RWPE2 (cell line): ENCODE measurements at regions not wholly inside any gene's neighbourhood (a gene's known extent, or its start where the extent isn't known, plus 50 kb on each side); places are given as distances from the start of the nearest gene placed in this dataset.

Experiments used
- ATAC-seq: fragments of 200-7000 bp; cut with Tn5 transposase; 3 replicates; pipeline ENCODE4 v1.9.1; 2021; ENCODE audit warnings: low read depth
- DNase-seq: peaks from one replicate; pipeline ENCODE4 v3.0.0-alpha.2; 2020; ENCODE audit warnings: low spot score
- H3K27ac ChIP-seq: fragments of 450-650 bp; 2 replicates; pipeline ENCODE4 v1.5.1; 2017; ENCODE audit warnings: mild to moderate bottlenecking; ENCODE audit not compliant: poor library complexity, severe bottlenecking
- H3K27me3 ChIP-seq: fragments of 250-450 bp; sonication (Bioruptor Pico); 2 replicates; pipeline ENCODE4 v1.5.1; 2021; ENCODE audit warnings: mild to moderate bottlenecking, moderate library complexity; ENCODE audit not compliant: insufficient read depth, poor library complexity, severe bottlenecking
- H3K36me3 ChIP-seq: fragments of 250-450 bp; sonication (Bioruptor Pico); 2 replicates; pipeline ENCODE4 v1.5.1; 2020; ENCODE audit warnings: low read depth, mild to moderate bottlenecking, moderate library complexity
- H3K4me1 ChIP-seq: fragments of 250-450 bp; sonication (Bioruptor Pico); 2 replicates; pipeline ENCODE4 v1.5.1; 2021; ENCODE audit warnings: mild to moderate bottlenecking, moderate library complexity; ENCODE audit not compliant: insufficient read depth, poor library complexity, severe bottlenecking
- H3K4me3 ChIP-seq: fragments of 250-450 bp; sonication (Bioruptor Pico); 2 replicates; pipeline ENCODE4 v1.5.1; 2021; ENCODE audit warnings: mild to moderate bottlenecking, moderate library complexity; ENCODE audit not compliant: severe bottlenecking
- H3K9me3 ChIP-seq: fragments of 250-450 bp; sonication (Bioruptor Pico); 2 replicates; pipeline ENCODE4 v1.5.1; 2021; ENCODE audit warnings: mild to moderate bottlenecking, moderate library complexity; ENCODE audit not compliant: severe bottlenecking
- CTCF ChIP-seq: fragments of 450-650 bp; IDR thresholded peaks from one replicate; pipeline ENCODE4 v1.5.1; 2017; ENCODE audit warnings: mild to moderate bottlenecking, moderate library complexity; ENCODE audit not compliant: poor library complexity, severe bottlenecking

DNA sequence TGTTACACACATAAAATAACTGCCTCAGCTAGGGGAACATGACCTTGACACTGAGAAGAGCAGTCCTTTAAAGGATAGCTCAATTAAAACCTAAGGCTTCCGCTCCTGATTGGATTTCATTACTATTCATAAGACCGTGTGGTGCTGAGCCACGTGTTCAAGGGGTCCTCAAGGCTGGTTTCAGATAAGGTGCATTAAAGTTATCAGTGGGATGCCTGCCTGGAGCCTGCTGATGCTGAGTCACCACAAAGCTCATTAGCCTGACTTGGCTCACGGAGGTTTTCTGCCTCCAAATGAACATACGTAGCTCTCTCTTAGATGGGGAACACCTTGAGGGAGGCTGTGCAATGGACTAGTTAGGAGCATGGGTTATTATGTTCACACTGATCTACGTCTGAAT, 518.9 kb downstream of the TDRD15 start:
- H3K27ac ChIP-seq, result no peak overlapping the region
- no peaks in the 10 kb centered on the region for H3K27me3 ChIP-seq
- no peaks in the 10 kb centered on the region for H3K36me3 ChIP-seq
- no peak for TF ChIP-seq CTCF
- ATAC-seq (no peak), DNase-seq (no peak)
- H3K4me1 ChIP-seq, result no peaks in the 10 kb centered on the region
- H3K9me3 ChIP-seq, result no peaks in the 10 kb centered on the region
- no peak overlapping the region for H3K4me3 ChIP-seq

DNA sequence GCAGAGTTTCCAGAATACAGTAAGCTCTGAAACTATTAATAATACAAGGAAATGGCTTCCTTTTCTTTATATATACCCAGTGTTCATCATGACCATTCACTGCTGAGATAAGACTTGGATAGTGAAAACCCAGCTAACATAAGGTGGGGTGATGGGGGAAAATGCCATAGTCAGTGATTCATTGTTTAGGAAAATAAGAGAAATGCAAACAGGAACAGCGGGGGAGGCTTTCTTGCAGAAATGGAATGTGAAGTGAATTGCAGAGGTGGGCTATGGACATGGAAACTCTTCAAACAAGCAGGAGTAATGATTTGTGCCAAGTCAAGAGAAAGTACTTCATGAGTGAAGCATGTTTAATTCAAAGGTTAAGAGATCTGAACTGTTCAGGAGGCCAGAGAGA, 519.4 kb downstream of the TDRD15 start:
- no peaks in the 10 kb centered on the region for H3K4me1 ChIP-seq
- no peak overlapping the region for H3K27ac ChIP-seq
- H3K36me3 ChIP-seq, result no peaks in the 10 kb centered on the region
- H3K9me3 ChIP-seq, result no peaks in the 10 kb centered on the region
- DNase-seq, result no peak
- no peak for TF ChIP-seq CTCF
- no peak overlapping the region for H3K4me3 ChIP-seq
- no peaks in the 10 kb centered on the region for H3K27me3 ChIP-seq
- ATAC-seq, result no peak

DNA sequence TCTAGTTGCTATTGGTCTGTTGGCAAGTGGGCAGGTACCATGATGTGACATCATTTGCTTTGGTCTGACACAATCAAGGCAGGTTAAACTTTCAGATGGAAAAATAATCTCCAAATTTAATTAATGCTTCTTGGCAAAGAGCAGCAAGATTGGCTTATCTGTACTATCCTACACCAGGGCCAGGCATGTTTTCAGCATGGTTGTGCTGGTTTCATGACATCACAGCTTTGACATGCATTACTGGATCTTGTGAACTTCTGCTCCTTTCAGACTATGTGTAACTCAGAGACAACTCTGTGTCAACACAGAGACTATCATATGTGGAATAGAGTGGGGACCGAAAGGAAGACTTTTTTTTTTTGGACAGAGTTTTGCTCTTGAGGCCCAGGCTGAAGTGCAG, 520.5 kb downstream of the TDRD15 start:
- Histone ChIP-seq H3K4me1 (no peaks in the 10 kb centered on the region), H3K27ac (no peak overlapping the region), H3K27me3 (no peaks in the 10 kb centered on the region), H3K4me3 (no peak overlapping the region), H3K36me3 (no peaks in the 10 kb centered on the region), H3K9me3 (no peaks in the 10 kb centered on the region)
- DNase-seq (no peak), ATAC-seq (no peak)
- no peak for TF ChIP-seq CTCF

GRCh38 chr2:21646345-21646744, 522.6 kb downstream of the TDRD15 start:
- no peak for DNase-seq
- Histone ChIP-seq H3K9me3 (no peaks in the 10 kb centered on the region), H3K36me3 (no peaks in the 10 kb centered on the region), H3K27me3 (no peaks in the 10 kb centered on the region), H3K4me3 (no peak overlapping the region), H3K4me1 (no peaks in the 10 kb centered on the region), H3K27ac (no peak overlapping the region)
- no peak for TF ChIP-seq CTCF
- no peak for ATAC-seq

DNA sequence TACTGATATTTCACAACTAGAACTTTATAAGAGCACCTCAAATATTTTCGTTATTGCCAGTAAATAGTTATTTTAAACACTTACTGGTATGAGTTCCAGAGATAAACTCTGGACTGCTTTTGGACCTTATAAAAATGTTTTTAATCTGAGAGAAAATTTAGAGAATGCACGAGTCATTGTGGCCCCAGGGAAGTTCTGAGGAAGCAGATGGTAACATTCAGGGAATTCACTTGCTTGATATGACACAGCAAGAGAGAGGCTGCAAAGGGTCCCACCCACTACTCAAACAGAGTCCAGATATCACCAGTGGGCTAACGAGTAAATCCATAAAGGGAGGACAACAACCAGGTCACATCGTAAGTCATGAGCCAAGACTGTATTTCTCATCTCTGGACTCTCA, 526.8 kb downstream of the TDRD15 start:
- ATAC-seq (no peak), DNase-seq (no peak)
- Histone ChIP-seq H3K27ac (no peak overlapping the region), H3K27me3 (no peaks in the 10 kb centered on the region), H3K36me3 (no peaks in the 10 kb centered on the region), H3K9me3 (no peaks in the 10 kb centered on the region), H3K4me3 (no peak overlapping the region), H3K4me1 (no peaks in the 10 kb centered on the region)
- TF ChIP-seq CTCF, result no peak
